Keratinocyte (primary cell): ENCODE measurements at regions not wholly inside any gene's neighbourhood (a gene's known extent, or its start where the extent isn't known, plus 50 kb on each side); places are given as distances from the start of the nearest gene placed in this dataset.

ENCODE experiments used
- DNase-seq: peaks from one replicate; pipeline ENCODE4 v3.0.0-alpha.2; 2011; ENCODE audit warnings: low read depth, missing footprints, low spot score
- FAIRE-seq: peaks from 2 replicates; lab custom pipeline; 2011; peaks lifted over from hg19 to GRCh38; lab: Jason Lieb, UNC
- H2AFZ ChIP-seq: 2 replicates; pipeline ENCODE4 v1.6.0; 2012; ENCODE audit warnings: low read length, control low read depth, inconsistent platforms; ENCODE audit not compliant: control insufficient read depth
- H3K27ac ChIP-seq: 2 replicates; pipeline ENCODE4 v1.5.1; 2011; ENCODE audit warnings: low read length; ENCODE audit not compliant: control insufficient read depth, insufficient read depth
- H3K27me3 ChIP-seq: 3 replicates; pipeline ENCODE4 v1.6.0; 2011; ENCODE audit warnings: low read length; ENCODE audit not compliant: control insufficient read depth, insufficient read depth; ENCODE audit errors: extremely low read depth
- H3K36me3 ChIP-seq, 2 experiments: 2 replicates in 1 of 2; 3 replicates in 1 of 2; pipeline ENCODE4 v1.5.1; 2011; ENCODE audit warnings: low read length in 2 of 2, mild to moderate bottlenecking in 1 of 2; ENCODE audit not compliant: control insufficient read depth in 2 of 2, insufficient read depth in 2 of 2; ENCODE audit errors: extremely low read depth in 1 of 2
- H3K4me1 ChIP-seq: 3 replicates; pipeline ENCODE4 v1.5.1; 2011; ENCODE audit warnings: low read length; ENCODE audit not compliant: control insufficient read depth, insufficient read depth; ENCODE audit errors: extremely low read depth
- H3K4me2 ChIP-seq: 3 replicates; pipeline ENCODE4 v1.6.0; 2011; ENCODE audit warnings: low read depth, low read length; ENCODE audit not compliant: control insufficient read depth, insufficient read depth; ENCODE audit errors: extremely low read depth
- H3K4me3 ChIP-seq, 3 experiments: fragments of 200-600 bp in 1 of 3; sonication (generic) in 1 of 3; 2 replicates in 2 of 3; 3 replicates in 1 of 3; pipeline ENCODE4 v1.5.1; 2011 to 2016; ENCODE audit warnings: low read length in 3 of 3, mild to moderate bottlenecking in 3 of 3, control low read depth in 2 of 3, inconsistent platforms in 1 of 3, low read depth in 1 of 3, mixed read lengths in 1 of 3, mixed run types in 1 of 3, moderate library complexity in 1 of 3; ENCODE audit not compliant: control insufficient read depth in 2 of 3, insufficient read depth in 2 of 3; ENCODE audit errors: extremely low read depth in 1 of 3
- H3K79me2 ChIP-seq: 2 replicates; pipeline ENCODE4 v1.6.0; 2012; ENCODE audit warnings: low read length; ENCODE audit not compliant: control insufficient read depth, insufficient read depth
- H3K9ac ChIP-seq: 3 replicates; pipeline ENCODE4 v1.6.0; 2011; ENCODE audit warnings: low read length; ENCODE audit not compliant: control insufficient read depth, insufficient read depth; ENCODE audit errors: extremely low read depth
- H3K9me1 ChIP-seq: 3 replicates; pipeline ENCODE4 v1.6.0; 2011; ENCODE audit warnings: low read length; ENCODE audit not compliant: control insufficient read depth, insufficient read depth; ENCODE audit errors: extremely low read depth
- H3K9me3 ChIP-seq: 2 replicates; pipeline ENCODE4 v1.5.1; 2012; ENCODE audit warnings: low read depth, low read length; ENCODE audit not compliant: control insufficient read depth
- H4K20me1 ChIP-seq: 3 replicates; pipeline ENCODE4 v1.6.0; 2011; ENCODE audit warnings: low read length; ENCODE audit not compliant: control insufficient read depth, insufficient read depth; ENCODE audit errors: extremely low read depth
- CTCF ChIP-seq, 3 experiments: IDR thresholded peaks in 1 of 3; conservative IDR thresholded peaks in 1 of 3; optimal IDR thresholded peaks in 1 of 3; 2 replicates in 2 of 3; 3 replicates in 1 of 3; pipeline versions ENCODE3 to v1.5.1; 2011; ENCODE audit warnings: low read length in 3 of 3, mild to moderate bottlenecking in 3 of 3, moderate library complexity in 2 of 3, control low read depth in 1 of 3, inconsistent platforms in 1 of 3; ENCODE audit not compliant: insufficient read depth in 2 of 3; ENCODE audit errors: extremely low read depth in 1 of 3
- EZH2 ChIP-seq: IDR thresholded peaks from one replicate; pipeline ENCODE4 v1.6.1; 2012; ENCODE audit warnings: inconsistent platforms, mild to moderate bottlenecking, low read length, moderate library complexity
- dilution Hi-C: fragments of 300-500 bp; cut with MboI; formaldehyde crosslinking; loops from one replicate; pipeline ENCODE4 v1.7.0; 2020; ENCODE audit warnings: low sequenced_read_pairs; ENCODE audit not compliant: extremely low pct_ligation_motif_present

- no peaks in the 10 kb centered on the region for H4K20me1 ChIP-seq
- H3K4me2 ChIP-seq, result no peak overlapping the region
- H3K9me1 ChIP-seq, result no peaks in the 10 kb centered on the region
- H2AFZ ChIP-seq, result no peak overlapping the region
- H3K79me2 ChIP-seq, result no peaks in the 10 kb centered on the region
- H3K27ac ChIP-seq, result no peak overlapping the region
- dilution Hi-C loops, result no loop called here
- H3K9ac ChIP-seq, result no peak overlapping the region
- TF ChIP-seq EZH2, result no peak
- TF ChIP-seq CTCF (optimal IDR thresholded peaks at IDR 0.05 in 1 of 3, IDR thresholded peaks at IDR 0.05 in 1 of 3, conservative IDR thresholded peaks at IDR 0.05 in 1 of 3; ENCODE audit: extremely low read depth in 1 of 3, insufficient read depth in 2 of 3, low read length in 3 of 3), result no peak
- H3K36me3 ChIP-seq, result no peaks in the 10 kb centered on the region
- no peak overlapping the region for H3K4me3 ChIP-seq
- DNase-seq (no peak), FAIRE-seq (no peak)
- H3K9me3 ChIP-seq, result no peaks in the 10 kb centered on the region
- H3K4me1 ChIP-seq, result no peaks in the 10 kb centered on the region
- H3K27me3 ChIP-seq, result no peaks in the 10 kb centered on the region
These were observed 147.6 kb upstream of the MIR17HG start for GRCh38 chr13:91199866-91200265.

DNA sequence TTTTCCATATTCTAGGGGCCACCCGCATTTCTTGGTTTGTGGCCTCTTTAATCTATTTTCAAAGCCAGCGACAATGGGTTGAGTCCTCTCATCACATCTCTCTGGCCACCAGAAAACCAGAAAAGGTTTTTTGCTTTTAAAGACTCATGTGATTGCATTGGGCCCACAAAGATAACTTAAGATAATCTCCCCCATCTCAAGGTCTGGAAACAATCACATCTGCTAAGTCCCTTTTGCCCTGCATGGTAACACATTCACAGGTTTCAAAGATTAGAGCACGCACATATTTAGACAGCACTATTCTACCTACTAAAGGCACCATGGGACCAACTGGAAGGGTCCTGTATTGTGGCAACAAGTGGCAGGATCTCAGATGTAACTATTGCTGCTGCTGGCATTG is 147.0 kb upstream of the MIR17HG start:
- H3K9ac ChIP-seq, result no peak overlapping the region
- H3K4me1 ChIP-seq, result no peaks in the 10 kb centered on the region
- no peak overlapping the region for H2AFZ ChIP-seq
- no peaks in the 10 kb centered on the region for H3K9me1 ChIP-seq
- no peaks in the 10 kb centered on the region for H3K36me3 ChIP-seq
- H4K20me1 ChIP-seq, result no peaks in the 10 kb centered on the region
- no peaks in the 10 kb centered on the region for H3K9me3 ChIP-seq
- DNase-seq (no peak), FAIRE-seq (no peak)
- no peak overlapping the region for H3K4me2 ChIP-seq
- no peak for TF ChIP-seq CTCF (optimal IDR thresholded peaks at IDR 0.05 in 1 of 3, IDR thresholded peaks at IDR 0.05 in 1 of 3, conservative IDR thresholded peaks at IDR 0.05 in 1 of 3; ENCODE audit: extremely low read depth in 1 of 3, insufficient read depth in 2 of 3, low read length in 3 of 3)
- TF ChIP-seq EZH2, result no peak
- H3K4me3 ChIP-seq, result no peak overlapping the region
- H3K79me2 ChIP-seq, result no peaks in the 10 kb centered on the region
- dilution Hi-C loops, result no loop called here
- H3K27ac ChIP-seq, result no peak overlapping the region
- H3K27me3 ChIP-seq, result no peaks in the 10 kb centered on the region
